A673 (cell line): ENCODE measurements at regions not wholly inside any gene's neighbourhood (a gene's known extent, or its start where the extent isn't known, plus 50 kb on each side); places are given as distances from the start of the nearest gene placed in this dataset.
A peak's percentile ranks its signal among the peaks of the same experiment; 100 is the strongest.

Experiments used
- BruUV-seq: library from RNA; stranded (reverse); fragments of 400-500 nt; replicated peaks from 2 replicates; lab custom pipeline; 2021; lab: Mats Ljungman, UMichigan
- CTCF ChIA-PET: fragments of 300-600 bp; sonication (Branson Sonifier 250); formaldehyde crosslinking; loops from one replicate; lab custom pipeline; 2022; ENCODE audit warnings: antibody characterized with exemption; lab: Charles Lee
- POLR2A ChIA-PET: fragments of 300-600 bp; sonication (Branson Sonifier 250); formaldehyde crosslinking; loops from one replicate; lab custom pipeline; 2022; ENCODE audit warnings: antibody characterized with exemption; ENCODE audit not compliant: low non-redundant PET; lab: Charles Lee
- DNase-seq: peaks from one replicate; pipeline ENCODE4 v3.0.0-alpha.2; 2015; ENCODE audit warnings: low spot score
- H3K27ac ChIP-seq: fragments of 200-600 bp; sonication (generic); 2 replicates; pipeline ENCODE4 v1.5.1; 2016; ENCODE audit warnings: mixed run types, low read depth, mild to moderate bottlenecking, mixed read lengths, antibody characterized with exemption, low read length; ENCODE audit not compliant: poor library complexity, severe bottlenecking
- H3K27me3 ChIP-seq: fragments of 200-600 bp; sonication (generic); replicated peaks from 2 replicates; pipeline ENCODE4 v1.6.1; 2017; ENCODE audit warnings: mixed run types, low read depth, mild to moderate bottlenecking, mixed read lengths, antibody characterized with exemption, low read length; ENCODE audit not compliant: insufficient read depth, poor library complexity
- H3K36me3 ChIP-seq: fragments of 200-600 bp; sonication (generic); 2 replicates; pipeline ENCODE4 v1.6.1; 2016; ENCODE audit warnings: mixed run types, mild to moderate bottlenecking, mixed read lengths, antibody characterized with exemption, low read length; ENCODE audit not compliant: insufficient read depth, poor library complexity, severe bottlenecking
- H3K4me1 ChIP-seq: fragments of 200-600 bp; sonication (generic); 2 replicates; pipeline ENCODE4 v1.6.1; 2017; ENCODE audit warnings: mixed run types, mild to moderate bottlenecking, mixed read lengths, antibody characterized with exemption, low read length; ENCODE audit not compliant: insufficient read depth, poor library complexity, severe bottlenecking
- H3K4me3 ChIP-seq: fragments of 200-600 bp; sonication (generic); 2 replicates; pipeline ENCODE4 v1.5.1; 2016; ENCODE audit warnings: low read depth, mixed run types, mild to moderate bottlenecking, mixed read lengths, low read length; ENCODE audit not compliant: poor library complexity, severe bottlenecking
- H3K9me3 ChIP-seq: fragments of 200-600 bp; sonication (generic); 2 replicates; pipeline ENCODE4 v1.6.1; 2016; ENCODE audit warnings: mixed run types, low read depth, mild to moderate bottlenecking, mixed read lengths, antibody characterized with exemption, low read length; ENCODE audit not compliant: poor library complexity, severe bottlenecking
- EZH2 ChIP-seq: fragments of 200-600 bp; sonication (generic); IDR thresholded peaks from 2 replicates; pipeline ENCODE4 v1.6.1; 2017; ENCODE audit warnings: borderline replicate concordance, low read depth, mild to moderate bottlenecking, mixed read lengths, antibody characterized with exemption, low read length; ENCODE audit not compliant: poor library complexity, severe bottlenecking
- intact Hi-C: fragments of 100-400 bp; cut with micrococcal nuclease; formaldehyde crosslinking; loops from one replicate; pipeline ENCODE4 v1.10.0; 2022; ENCODE audit not compliant: unreplicated experiment
- TF ChIP-seq, protein P1 (sequence below): fragments of 300-800, 200-600 bp; sonication (generic); conservative IDR thresholded peaks from 2 replicates; pipeline ENCODE4 v1.5.1; 2017; ENCODE audit warnings: low read depth, mild to moderate bottlenecking, antibody characterized with exemption, low read length, moderate library complexity, mixed read lengths

DNA sequence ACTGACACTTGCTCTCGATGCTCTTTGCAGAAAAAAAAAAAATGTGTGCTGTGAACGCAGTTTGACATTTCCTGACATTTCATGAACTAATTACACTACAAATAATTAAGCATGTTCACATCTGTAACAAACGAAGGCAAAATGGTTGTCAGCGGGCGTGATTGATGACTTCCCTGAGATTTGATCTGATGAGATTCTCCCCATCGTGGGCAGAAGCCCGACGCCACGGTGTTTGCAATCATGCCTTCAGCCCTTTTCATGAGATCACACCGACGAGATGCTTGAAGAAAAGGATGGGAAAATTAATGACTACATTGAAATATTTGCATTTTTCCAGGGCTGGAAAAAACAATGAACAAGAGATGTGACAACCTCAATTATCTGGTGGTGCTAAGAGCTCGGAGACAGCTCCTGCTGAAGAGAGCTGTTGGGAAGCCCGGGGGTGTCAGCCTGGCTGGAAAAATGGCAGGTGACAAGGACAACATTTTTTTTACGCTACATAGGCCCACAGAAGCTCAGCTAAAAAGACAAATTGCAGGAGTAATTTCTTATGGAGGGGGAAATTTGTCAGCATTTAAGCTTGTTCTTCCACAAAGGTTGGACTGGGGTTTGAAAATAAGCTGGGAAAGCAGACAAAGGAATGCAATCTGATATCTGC lies 259.4 kb upstream of the IRX3 start:
- Histone ChIP-seq H3K4me3 (peak overlapping the region; percentile 12), H3K27me3 (peaks cover 10% of the 10 kb centered on the region), H3K36me3 (no peaks in the 10 kb centered on the region), H3K27ac (no peak overlapping the region), H3K9me3 (no peaks in the 10 kb centered on the region), H3K4me1 (peaks cover 8% of the 10 kb centered on the region)
- BruUV-seq: no TSS peak
- ChIA-PET CTCF (no interaction called here), POLR2A (no interaction called here)
- intact Hi-C loops: no loop called here
- TF ChIP-seq, protein P1, sequence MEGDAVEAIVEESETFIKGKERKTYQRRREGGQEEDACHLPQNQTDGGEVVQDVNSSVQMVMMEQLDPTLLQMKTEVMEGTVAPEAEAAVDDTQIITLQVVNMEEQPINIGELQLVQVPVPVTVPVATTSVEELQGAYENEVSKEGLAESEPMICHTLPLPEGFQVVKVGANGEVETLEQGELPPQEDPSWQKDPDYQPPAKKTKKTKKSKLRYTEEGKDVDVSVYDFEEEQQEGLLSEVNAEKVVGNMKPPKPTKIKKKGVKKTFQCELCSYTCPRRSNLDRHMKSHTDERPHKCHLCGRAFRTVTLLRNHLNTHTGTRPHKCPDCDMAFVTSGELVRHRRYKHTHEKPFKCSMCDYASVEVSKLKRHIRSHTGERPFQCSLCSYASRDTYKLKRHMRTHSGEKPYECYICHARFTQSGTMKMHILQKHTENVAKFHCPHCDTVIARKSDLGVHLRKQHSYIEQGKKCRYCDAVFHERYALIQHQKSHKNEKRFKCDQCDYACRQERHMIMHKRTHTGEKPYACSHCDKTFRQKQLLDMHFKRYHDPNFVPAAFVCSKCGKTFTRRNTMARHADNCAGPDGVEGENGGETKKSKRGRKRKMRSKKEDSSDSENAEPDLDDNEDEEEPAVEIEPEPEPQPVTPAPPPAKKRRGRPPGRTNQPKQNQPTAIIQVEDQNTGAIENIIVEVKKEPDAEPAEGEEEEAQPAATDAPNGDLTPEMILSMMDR: no peak
- no peak for TF ChIP-seq EZH2
- DNase-seq: peak; percentile 40

DNA sequence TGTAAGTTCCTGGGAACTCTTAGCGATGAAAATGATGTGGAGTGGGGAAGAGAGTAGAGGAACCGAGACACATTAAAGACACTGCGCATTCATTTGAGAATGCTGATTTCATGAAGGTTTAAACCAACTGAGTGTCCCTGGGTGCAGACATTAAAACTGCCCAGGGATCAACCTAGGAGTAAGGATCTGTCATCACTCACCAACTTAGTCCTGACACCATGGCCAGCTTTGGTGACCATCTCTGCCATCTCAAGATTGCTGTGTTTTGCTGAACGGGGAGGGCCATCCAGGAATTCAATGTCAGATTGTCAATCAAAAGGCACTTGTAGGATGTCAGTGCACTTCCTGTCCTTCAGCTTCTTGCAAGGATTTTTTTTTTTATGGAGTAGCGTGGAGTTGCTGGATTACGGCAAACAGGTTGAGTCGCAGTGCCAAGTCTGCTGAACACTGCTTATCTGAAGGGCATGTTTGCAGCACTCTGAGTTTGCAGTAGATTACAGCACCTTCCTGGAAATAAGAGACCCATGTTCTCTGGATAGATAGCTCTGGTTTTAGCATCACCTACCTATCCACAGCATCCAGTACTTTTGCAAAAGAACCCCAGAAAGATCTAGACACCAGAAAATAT lies 258.1 kb upstream of the IRX3 start:
- Histone ChIP-seq H3K27me3 (peaks cover 12% of the 10 kb centered on the region), H3K4me3 (no peak overlapping the region), H3K36me3 (no peaks in the 10 kb centered on the region), H3K27ac (no peak overlapping the region), H3K9me3 (no peaks in the 10 kb centered on the region), H3K4me1 (peaks cover 8% of the 10 kb centered on the region)
- intact Hi-C loops: no loop called here
- TF ChIP-seq, protein P1: no peak
- no peak for TF ChIP-seq EZH2
- no peak for DNase-seq
- ChIA-PET CTCF (no interaction called here), POLR2A (no interaction called here)
- BruUV-seq: no TSS peak

DNA sequence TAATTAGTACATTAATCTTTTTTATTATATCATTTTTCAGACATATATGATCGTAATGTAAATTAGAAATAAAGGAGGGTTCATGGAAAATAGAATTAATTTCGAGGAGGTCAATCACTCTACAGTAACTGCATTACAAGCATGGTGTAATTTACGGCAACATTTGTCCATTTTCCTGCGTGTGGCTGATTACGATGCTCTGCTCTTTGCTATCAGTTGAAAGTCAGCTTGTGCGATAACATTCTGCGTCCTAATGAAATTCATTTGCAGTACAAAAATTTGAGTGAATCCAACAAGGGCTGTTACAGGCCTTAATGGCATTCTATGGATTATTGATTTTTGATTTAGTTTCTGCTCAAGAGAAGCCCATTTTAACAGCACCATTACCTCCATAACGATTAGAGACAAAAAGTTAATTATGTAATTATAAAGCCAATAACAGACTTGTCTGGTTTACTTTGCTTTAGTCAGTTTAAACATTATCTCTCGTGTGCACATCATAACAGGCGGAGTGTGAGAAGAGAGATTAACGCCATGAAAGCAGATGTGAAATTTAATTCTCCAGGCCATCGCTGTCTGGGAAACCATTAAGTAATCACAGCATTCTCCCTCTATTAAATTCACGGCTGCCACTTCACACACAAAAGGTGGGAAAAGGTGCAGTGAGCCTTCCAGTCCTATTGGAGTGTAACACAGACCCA lies 256.4 kb upstream of the IRX3 start:
- Histone ChIP-seq H3K27me3 (peaks cover 15% of the 10 kb centered on the region), H3K27ac (no peak overlapping the region), H3K4me1 (peaks cover 8% of the 10 kb centered on the region), H3K9me3 (no peaks in the 10 kb centered on the region), H3K36me3 (no peaks in the 10 kb centered on the region), H3K4me3 (no peak overlapping the region)
- intact Hi-C loops: no loop called here
- CTCF ChIA-PET: no interaction called here
- DNase-seq: no peak
- POLR2A ChIA-PET: no interaction called here
- no peak for TF ChIP-seq EZH2
- TF ChIP-seq, protein P1: no peak
- no TSS peak for BruUV-seq
